Heart right ventricle (tissue), 16 donors: ENCODE measurements at regions not wholly inside any gene's neighbourhood (a gene's known extent, or its start where the extent isn't known, plus 50 kb on each side); places are given as distances from the start of the nearest gene placed in this dataset.

Experiments used
- ATAC-seq, 8 donors: fragments of 200-7000 bp; cut with Tn5 transposase; one replicate each; pipeline ENCODE4 v1.9.1; 2020; ENCODE audit warnings: mild to moderate bottlenecking in 8 of 8, moderate library complexity in 8 of 8, moderate number of reproducible peaks in 1 of 8
- DNase-seq, 2 donors: peaks; one replicate each; pipeline ENCODE4 v3.0.0-alpha.2; 2020
- H3K27ac ChIP-seq, 10 donors: fragments of 200-600 bp; sonication (generic) in 2 of 10; one replicate each; pipeline versions ENCODE4 v1.5.0 to v1.8.0; 2020 to 2022; ENCODE audit warnings: mild to moderate bottlenecking in 3 of 10
- H3K27me3 ChIP-seq, 7 donors: fragments of 200-600 bp; one replicate each; pipeline ENCODE4 v1.8.0; 2021 to 2022; ENCODE audit warnings: mild to moderate bottlenecking in 2 of 7
- H3K36me3 ChIP-seq, 9 donors: fragments of 200-600 bp; sonication (generic) in 1 of 9; one replicate each; pipeline versions ENCODE4 v1.5.0 to v1.8.0; 2020 to 2022; ENCODE audit warnings: mild to moderate bottlenecking in 2 of 9
- H3K4me1 ChIP-seq, 9 donors: fragments of 200-600 bp; sonication (generic) in 1 of 9; one replicate each; pipeline versions ENCODE4 v1.5.0 to v1.8.0; 2020 to 2022; ENCODE audit warnings: mild to moderate bottlenecking in 4 of 9
- H3K4me3 ChIP-seq, 10 donors: fragments of 200-600 bp; sonication (generic) in 2 of 10; one replicate each; pipeline versions ENCODE4 v1.5.0 to v1.8.0; 2020 to 2022; ENCODE audit warnings: mild to moderate bottlenecking in 7 of 10, moderate library complexity in 2 of 10
- H3K9me3 ChIP-seq, 11 donors: fragments of 200-600 bp in 10 of 11; sonication (generic) in 2 of 11; one replicate each; pipeline versions ENCODE4 v1.5.0 to v1.8.0; 2013 to 2022; ENCODE audit warnings: mild to moderate bottlenecking in 2 of 11, control low read depth in 1 of 11, moderate library complexity in 1 of 11
- WGBS, 2 donors: extraction: QIAGEN DNeasy Blood & Tissue Kit; methylation state at CpG; one replicate each; pipeline ENCODE4 v1.1.7; 2013; ENCODE audit warnings: inconsistent platforms in 1 of 2; 5-methylcytosine and 5-hydroxymethylcytosine counted together
- intact Hi-C, 10 donors: fragments of 100-400 bp; cut with DNase I; formaldehyde crosslinking; loops; one replicate each; pipeline versions ENCODE4 v1.11.1 to v1.14.2; 2022
- TF ChIP-seq, protein P1 (sequence below), 9 donors: fragments of 200-600 bp; sonication (generic) in 2 of 9; IDR thresholded peaks; one replicate each; pipeline versions ENCODE4 v1.5.0 to v1.8.0; 2021 to 2022; ENCODE audit warnings: antibody characterized with exemption in 9 of 9, mild to moderate bottlenecking in 5 of 9, moderate library complexity in 1 of 9
- donor health status: Arrhythmogenic right ventricular cardiomyopathy.
- donor health status: ischemic (EF 13 %, LVEDD 7.1; RV severe dilation, severe dysfunction).
- donor health status: healthy with polysubstance abuse.
- donor health status: DM: no; HTN: yes; CAD: no.
- donor health status: DM: no; HTN: no; CAD: no.
- donor health status: ischemic (EF 25% LVEDD 6.9; RV normal size, moderate dysfunction).
- donor health status: ischemic (EF 25% LVEDD 5.7; RV mildly dilated, moderate dysfunction).
- donor health status: healthy.
- donor health status: DM: yes; HTN: yes; CAD: no.
- donor health status: Ischemic cardiomyopathy.
- donor health status: ischemic (EF 35%, LVEDD 5.7; RV mildly dilated, moderate dysfunction).
- donor health status: nonischemic (EF 11% LVEDD 7.7; RV severe dilation, severe dysfunction).
- donor health status: DM: yes; HTN: yes; CAD: no.
- donor health status: PGD.
- donor health status: ischemic (EF 29% LVEDD 5.4; RV normal size, mild dysfunction).
- donor health status: nonischemic (EF 23%, LVEDD 6.1; RV moderate dilation, normal function).

DNA sequence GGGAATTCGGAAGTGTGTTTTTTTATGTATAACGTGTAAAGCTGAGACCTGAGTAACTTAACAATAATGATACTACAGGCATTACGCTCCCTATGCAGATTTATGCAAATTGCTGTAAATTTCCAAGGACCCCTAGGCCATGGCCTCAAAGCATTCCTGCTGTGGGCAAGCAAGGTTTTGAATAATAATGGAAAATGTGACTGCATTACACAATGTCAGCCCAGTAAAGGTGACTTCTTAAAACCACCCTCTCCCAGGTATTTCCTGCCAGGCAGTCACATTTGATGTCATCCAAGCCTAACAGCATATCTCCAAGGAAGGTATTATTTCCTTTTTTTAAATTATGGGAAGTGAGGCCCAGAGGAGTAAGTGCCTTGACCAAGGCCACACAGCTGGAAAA is 621.0 kb downstream of the BCL11B start:
- ATAC-seq (no peak), DNase-seq (no peak)
- Histone ChIP-seq H3K9me3 (peaks cover 0 to 13% (median 5%) of the 10 kb centered on the region in 11 donors), H3K27me3 (peaks cover 0 to 8% (median 0%) of the 10 kb centered on the region in 7 donors), H3K27ac (no peak overlapping the region), H3K4me3 (no peak overlapping the region), H3K36me3 (no peaks in the 10 kb centered on the region), H3K4me1 (no peaks in the 10 kb centered on the region)
- TF ChIP-seq, protein P1, sequence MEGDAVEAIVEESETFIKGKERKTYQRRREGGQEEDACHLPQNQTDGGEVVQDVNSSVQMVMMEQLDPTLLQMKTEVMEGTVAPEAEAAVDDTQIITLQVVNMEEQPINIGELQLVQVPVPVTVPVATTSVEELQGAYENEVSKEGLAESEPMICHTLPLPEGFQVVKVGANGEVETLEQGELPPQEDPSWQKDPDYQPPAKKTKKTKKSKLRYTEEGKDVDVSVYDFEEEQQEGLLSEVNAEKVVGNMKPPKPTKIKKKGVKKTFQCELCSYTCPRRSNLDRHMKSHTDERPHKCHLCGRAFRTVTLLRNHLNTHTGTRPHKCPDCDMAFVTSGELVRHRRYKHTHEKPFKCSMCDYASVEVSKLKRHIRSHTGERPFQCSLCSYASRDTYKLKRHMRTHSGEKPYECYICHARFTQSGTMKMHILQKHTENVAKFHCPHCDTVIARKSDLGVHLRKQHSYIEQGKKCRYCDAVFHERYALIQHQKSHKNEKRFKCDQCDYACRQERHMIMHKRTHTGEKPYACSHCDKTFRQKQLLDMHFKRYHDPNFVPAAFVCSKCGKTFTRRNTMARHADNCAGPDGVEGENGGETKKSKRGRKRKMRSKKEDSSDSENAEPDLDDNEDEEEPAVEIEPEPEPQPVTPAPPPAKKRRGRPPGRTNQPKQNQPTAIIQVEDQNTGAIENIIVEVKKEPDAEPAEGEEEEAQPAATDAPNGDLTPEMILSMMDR (IDR thresholded peaks at IDR 0.05): no peak
- WGBS, 2 donors: 63 to 66% methylated on average over 3 of the region's 3 CpGs
- intact Hi-C loops: no loop called here

DNA sequence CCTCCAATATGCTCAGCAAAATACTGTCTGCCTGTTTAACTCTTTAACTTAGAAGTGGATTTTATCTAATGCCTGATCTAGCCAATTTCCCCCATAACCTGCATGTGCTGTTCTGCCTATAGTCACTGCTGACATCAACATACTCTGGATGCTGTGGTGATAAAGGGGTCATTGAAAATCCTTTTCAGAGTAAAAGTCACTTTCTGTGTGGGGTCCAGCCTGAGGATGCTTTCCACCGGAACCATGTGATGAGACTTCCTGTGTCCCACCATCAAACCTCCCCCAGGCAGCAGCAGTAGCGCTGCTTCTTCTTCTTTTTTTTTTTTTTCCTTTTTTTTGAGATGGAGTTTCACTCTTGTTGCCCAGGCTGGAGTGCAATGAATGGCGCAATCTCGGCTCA is 607.0 kb downstream of the BCL11B start:
- Histone ChIP-seq H3K27ac (no peak overlapping the region), H3K27me3 (no peaks in the 10 kb centered on the region), H3K36me3 (no peaks in the 10 kb centered on the region), H3K4me1 (no peaks in the 10 kb centered on the region), H3K9me3 (peaks cover 0 to 6% (median 0%) of the 10 kb centered on the region in 11 donors), H3K4me3 (no peak overlapping the region)
- TF ChIP-seq, protein P1 (IDR thresholded peaks at IDR 0.05): no peak
- intact Hi-C loops: no loop called here
- ATAC-seq: no peak
- DNase-seq: no peak
- WGBS, 2 donors: 76 to 86% methylated on average over 4 of the region's 4 CpGs

DNA sequence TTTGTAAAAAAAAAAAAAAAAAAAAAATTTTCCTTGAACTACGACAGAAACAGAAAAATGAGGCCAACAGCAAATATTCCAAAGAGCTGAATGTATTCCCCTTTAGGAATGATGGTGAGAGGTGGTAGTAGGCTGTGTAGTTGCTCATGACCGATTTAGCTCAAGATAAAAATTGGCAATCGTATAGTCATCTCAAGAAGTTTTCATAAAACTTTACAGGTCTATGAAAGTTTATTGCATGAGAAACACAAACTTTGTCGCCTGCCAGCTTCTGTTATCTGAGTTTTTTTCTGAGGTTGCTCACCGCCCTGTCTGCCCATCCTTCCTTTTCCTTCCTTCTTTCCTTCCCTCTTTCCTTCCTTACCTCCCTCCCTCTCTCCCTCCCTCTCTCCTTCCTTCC is 605.5 kb downstream of the BCL11B start:
- no peak overlapping the region for H3K4me3 ChIP-seq
- ATAC-seq: no peak
- no peak for DNase-seq
- TF ChIP-seq, protein P1 (IDR thresholded peaks at IDR 0.05): no peak
- H3K4me1 ChIP-seq: no peaks in the 10 kb centered on the region
- intact Hi-C loops: no loop called here
- H3K9me3 ChIP-seq: peaks cover 0 to 6% (median 0%) of the 10 kb centered on the region in 11 donors
- H3K27ac ChIP-seq: no peak overlapping the region
- no peaks in the 10 kb centered on the region for H3K36me3 ChIP-seq
- WGBS, 2 donors: 67 to 76% methylated on average over 5 of the region's 5 CpGs
- H3K27me3 ChIP-seq: no peaks in the 10 kb centered on the region

DNA sequence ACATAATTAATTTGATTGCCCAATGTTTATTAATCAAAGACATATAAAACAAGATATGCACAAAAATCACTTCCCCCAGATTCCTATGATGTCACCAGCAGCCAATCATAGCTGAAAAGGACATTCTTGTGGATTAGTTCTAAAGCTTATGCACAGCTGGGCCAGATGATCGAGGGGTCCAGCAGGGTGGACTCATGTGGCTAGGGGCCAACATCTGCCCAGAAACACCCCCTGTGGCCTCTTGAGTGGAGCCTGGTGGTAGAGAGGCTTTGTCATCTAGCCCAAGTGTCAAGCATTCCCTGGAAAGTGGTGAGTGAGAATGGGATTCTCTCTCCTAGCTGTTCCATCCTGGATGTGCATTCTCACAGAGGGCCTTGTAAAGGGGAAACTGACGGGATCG is 590.0 kb downstream of the BCL11B start:
- H3K36me3 ChIP-seq: no peaks in the 10 kb centered on the region
- DNase-seq (no peak), ATAC-seq (no peak)
- H3K4me3 ChIP-seq: no peak overlapping the region
- H3K27ac ChIP-seq: no peak overlapping the region
- H3K27me3 ChIP-seq: peaks cover 0 to 9% (median 0%) of the 10 kb centered on the region in 7 donors
- intact Hi-C loops: no loop called here
- TF ChIP-seq, protein P1 (IDR thresholded peaks at IDR 0.05): no peak
- no peaks in the 10 kb centered on the region for H3K4me1 ChIP-seq
- H3K9me3 ChIP-seq: peaks cover 0 to 11% (median 0%) of the 10 kb centered on the region in 11 donors
- 71 to 81% methylated on average over 3 of the region's 3 CpGs for WGBS, 2 donors
